Stomach (tissue), 4 donors: ENCODE measurements at regions not wholly inside any gene's neighbourhood (a gene's known extent, or its start where the extent isn't known, plus 50 kb on each side); places are given as distances from the start of the nearest gene placed in this dataset.

ENCODE experiments used
- EP300 ChIP-seq: sonication (generic); formaldehyde crosslinking; IDR thresholded peaks from one replicate; pipeline ENCODE4 v1.6.1; 2017; ENCODE audit warnings: antibody characterized with exemption
- POLR2A ChIP-seq, 4 donors: fragments of 450-650 bp; IDR thresholded peaks; one replicate each; pipeline ENCODE4 v1.6.1; 2016; ENCODE audit warnings: antibody characterized with exemption in 4 of 4, control low read depth in 2 of 4, mild to moderate bottlenecking in 1 of 4, moderate library complexity in 1 of 4
- POLR2AphosphoS5 ChIP-seq, 3 donors: sonication (generic); formaldehyde crosslinking; IDR thresholded peaks; one replicate each; pipeline ENCODE4 v1.6.1; 2016; ENCODE audit warnings: antibody characterized with exemption in 3 of 3
- TF ChIP-seq, protein P1 (sequence below), 7 experiments: fragments of 450-650 bp in 4 of 7; fragments of 200-600 bp in 3 of 7; sonication (generic) in 3 of 7; IDR thresholded peaks; one replicate each; pipeline ENCODE4 v1.5.1; 2016 to 2019; ENCODE audit warnings: antibody characterized with exemption in 7 of 7, control low read depth in 2 of 7, mild to moderate bottlenecking in 1 of 7

DNA sequence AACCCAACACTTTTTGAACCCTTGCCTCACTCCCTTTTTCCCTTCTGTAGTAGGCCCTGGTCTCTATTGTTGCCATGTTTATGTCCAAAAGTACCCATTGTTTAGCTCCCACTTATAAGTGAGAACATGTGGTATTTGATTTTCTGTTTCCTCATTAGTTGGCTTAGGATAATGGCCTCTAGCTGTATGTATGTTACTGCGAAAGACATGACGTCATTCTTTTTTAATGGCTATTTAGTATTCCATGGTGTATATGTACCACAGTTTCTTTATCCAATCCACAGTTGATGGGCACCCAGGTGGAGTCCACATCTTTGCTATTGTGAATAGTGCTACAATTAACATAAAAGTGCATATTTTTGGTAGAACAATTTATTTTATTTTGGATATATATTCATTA is 90.3 kb upstream of the PTPRD start:
- TF ChIP-seq, protein P1, sequence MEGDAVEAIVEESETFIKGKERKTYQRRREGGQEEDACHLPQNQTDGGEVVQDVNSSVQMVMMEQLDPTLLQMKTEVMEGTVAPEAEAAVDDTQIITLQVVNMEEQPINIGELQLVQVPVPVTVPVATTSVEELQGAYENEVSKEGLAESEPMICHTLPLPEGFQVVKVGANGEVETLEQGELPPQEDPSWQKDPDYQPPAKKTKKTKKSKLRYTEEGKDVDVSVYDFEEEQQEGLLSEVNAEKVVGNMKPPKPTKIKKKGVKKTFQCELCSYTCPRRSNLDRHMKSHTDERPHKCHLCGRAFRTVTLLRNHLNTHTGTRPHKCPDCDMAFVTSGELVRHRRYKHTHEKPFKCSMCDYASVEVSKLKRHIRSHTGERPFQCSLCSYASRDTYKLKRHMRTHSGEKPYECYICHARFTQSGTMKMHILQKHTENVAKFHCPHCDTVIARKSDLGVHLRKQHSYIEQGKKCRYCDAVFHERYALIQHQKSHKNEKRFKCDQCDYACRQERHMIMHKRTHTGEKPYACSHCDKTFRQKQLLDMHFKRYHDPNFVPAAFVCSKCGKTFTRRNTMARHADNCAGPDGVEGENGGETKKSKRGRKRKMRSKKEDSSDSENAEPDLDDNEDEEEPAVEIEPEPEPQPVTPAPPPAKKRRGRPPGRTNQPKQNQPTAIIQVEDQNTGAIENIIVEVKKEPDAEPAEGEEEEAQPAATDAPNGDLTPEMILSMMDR (IDR thresholded peaks at IDR 0.05) = no peak
- no peak for TF ChIP-seq EP300
- no peak for TF ChIP-seq POLR2A (IDR thresholded peaks at IDR 0.05)
- TF ChIP-seq POLR2AphosphoS5 (IDR thresholded peaks at IDR 0.05) = no peak
